GM23338 (cell line): ENCODE measurements at regions not wholly inside any gene's neighbourhood (a gene's known extent, or its start where the extent isn't known, plus 50 kb on each side); places are given as distances from the start of the nearest gene placed in this dataset.

Source experiments
- ATAC-seq: fragments of 200-7000 bp; cut with Tn5 transposase; 3 replicates; pipeline ENCODE4 v1.9.1; 2020
- DNase-seq: peaks from one replicate; pipeline ENCODE4 v3.0.0-alpha.2; 2015; ENCODE audit warnings: low spot score
- H2AFZ ChIP-seq: fragments of 200-600 bp; sonication (generic); 2 replicates; pipeline ENCODE4 v1.8.0; 2016; ENCODE audit warnings: antibody characterized with exemption, mild to moderate bottlenecking, moderate library complexity
- H3F3A ChIP-seq: fragments of 200-600 bp; sonication (generic); replicated peaks from 2 replicates; pipeline ENCODE4 v1.8.0; 2017; ENCODE audit warnings: antibody characterized with exemption, mixed run types, low read depth
- H3K27ac ChIP-seq: fragments of 200-600 bp; sonication (generic); 2 replicates; pipeline ENCODE4 v1.6.1; 2016; ENCODE audit warnings: low read depth
- H3K27me3 ChIP-seq: fragments of 200-600 bp; sonication (generic); 2 replicates; pipeline ENCODE4 v1.8.0; 2016; ENCODE audit warnings: mild to moderate bottlenecking, mixed run types, moderate library complexity; ENCODE audit not compliant: insufficient read depth
- H3K36me3 ChIP-seq: fragments of 200-600 bp; sonication (generic); 2 replicates; pipeline ENCODE4 v1.8.0; 2016; ENCODE audit warnings: mild to moderate bottlenecking; ENCODE audit not compliant: insufficient read depth
- H3K4me1 ChIP-seq: fragments of 200-600 bp; sonication (generic); 2 replicates; pipeline ENCODE4 v1.8.0; 2016; ENCODE audit warnings: mild to moderate bottlenecking, moderate library complexity; ENCODE audit not compliant: insufficient read depth
- H3K4me2 ChIP-seq: fragments of 200-600 bp; sonication (generic); 2 replicates; pipeline ENCODE4 v1.7.1; 2017; ENCODE audit warnings: mixed run types
- H3K4me3 ChIP-seq: fragments of 200-600 bp; sonication (generic); 2 replicates; pipeline ENCODE4 v1.6.1; 2016; ENCODE audit warnings: mixed run types
- H3K79me2 ChIP-seq: fragments of 200-600 bp; sonication (generic); replicated peaks from 2 replicates; pipeline ENCODE4 v1.8.0; 2017; ENCODE audit warnings: mild to moderate bottlenecking; ENCODE audit not compliant: insufficient read depth
- H3K9me2 ChIP-seq: fragments of 200-600 bp; sonication (generic); 2 replicates; pipeline ENCODE4 v1.8.0; 2017; ENCODE audit not compliant: insufficient read depth
- H4K20me1 ChIP-seq: fragments of 200-600 bp; sonication (generic); replicated peaks from 2 replicates; pipeline ENCODE4 v1.8.0; 2017; ENCODE audit warnings: mild to moderate bottlenecking; ENCODE audit not compliant: insufficient read depth
- H3K27ac Mint-ChIP-seq: 2 replicates; pipeline ENCODE4 v1.8.0; 2020; ENCODE audit warnings: inconsistent platforms, mild to moderate bottlenecking, moderate library complexity, mixed read lengths
- H3K27me3 Mint-ChIP-seq: 3 replicates; pipeline ENCODE4 v1.8.0; 2022; ENCODE audit warnings: low read depth, mild to moderate bottlenecking, moderate library complexity, mixed read lengths, inconsistent platforms; ENCODE audit not compliant: insufficient read depth, poor library complexity
- H3K36me3 Mint-ChIP-seq: 3 replicates; pipeline ENCODE4 v1.8.0; 2021; ENCODE audit warnings: low read depth, mild to moderate bottlenecking, inconsistent platforms, moderate library complexity, mixed read lengths
- H3K4me1 Mint-ChIP-seq: 3 replicates; pipeline ENCODE4 v1.8.0; 2020; ENCODE audit warnings: mild to moderate bottlenecking, inconsistent platforms, mixed read lengths
- H3K4me3 Mint-ChIP-seq: 3 replicates; pipeline ENCODE4 v1.8.0; 2021; ENCODE audit warnings: moderate library complexity, mild to moderate bottlenecking, inconsistent platforms, mixed read lengths
- H3K9me3 Mint-ChIP-seq: 3 replicates; pipeline ENCODE4 v1.8.0; 2020; ENCODE audit warnings: moderate library complexity, mild to moderate bottlenecking, inconsistent platforms, mixed read lengths
- CREB1 ChIP-seq: fragments of 250-450 bp; sonication (Bioruptor Pico); IDR thresholded peaks from 2 replicates; pipeline ENCODE4 v1.5.0; 2020; ENCODE audit warnings: low read depth, mild to moderate bottlenecking, moderate library complexity
- EZH2 ChIP-seq: fragments of 200-600 bp; sonication (generic); IDR thresholded peaks from one replicate; pipeline ENCODE4 v1.8.0; 2017; ENCODE audit warnings: antibody characterized with exemption, mild to moderate bottlenecking, low read depth; ENCODE audit not compliant: unreplicated experiment
- EZH2phosphoT487 ChIP-seq: fragments of 200-600 bp; sonication (generic); IDR thresholded peaks from one replicate; pipeline ENCODE4 v1.8.1; 2018; ENCODE audit warnings: antibody characterized with exemption; ENCODE audit not compliant: unreplicated experiment
- JUNB ChIP-seq: IDR thresholded peaks from one replicate; pipeline ENCODE4 v1.6.1; 2016; ENCODE audit warnings: antibody characterized with exemption; ENCODE audit not compliant: unreplicated experiment
- NANOG ChIP-seq: IDR thresholded peaks from 2 replicates; pipeline ENCODE4 v1.6.1; 2016; ENCODE audit warnings: antibody characterized with exemption, borderline replicate concordance
- POLR2AphosphoS5 ChIP-seq: IDR thresholded peaks from 2 replicates; pipeline ENCODE4 v1.6.1; 2016; ENCODE audit warnings: antibody characterized with exemption, low read depth
- STAT1 ChIP-seq: IDR thresholded peaks from one replicate; pipeline ENCODE4 v1.6.1; 2016; ENCODE audit warnings: antibody characterized with exemption; ENCODE audit not compliant: unreplicated experiment
- ZNF114 ChIP-seq: fragments of 250-450 bp; sonication (Bioruptor Pico); IDR thresholded peaks from 2 replicates; pipeline ENCODE4 v1.5.0; 2020; ENCODE audit warnings: mild to moderate bottlenecking, moderate library complexity
- ZNF331 ChIP-seq: fragments of 250-450 bp; sonication (Bioruptor Pico); IDR thresholded peaks from 2 replicates; pipeline ENCODE4 v1.5.0; 2020; ENCODE audit warnings: low read depth, mild to moderate bottlenecking, moderate library complexity
- TF ChIP-seq, protein P1 (sequence below): IDR thresholded peaks from 2 replicates; pipeline ENCODE4 v1.6.1; 2016; ENCODE audit warnings: antibody characterized with exemption
- TF ChIP-seq, protein P2 (sequence below): IDR thresholded peaks from one replicate; pipeline ENCODE4 v1.6.1; 2018; ENCODE audit warnings: antibody characterized with exemption; ENCODE audit not compliant: unreplicated experiment
- TF ChIP-seq, protein P3 (sequence below), 2 experiments: fragments of 200-600 bp in 1 of 2; sonication (generic) in 1 of 2; conservative IDR thresholded peaks; 2 replicates each; pipeline versions ENCODE4 v1.5.1 to v1.6.1; 2016 to 2017; ENCODE audit warnings: antibody characterized with exemption in 2 of 2, low read depth in 2 of 2, mild to moderate bottlenecking in 2 of 2, moderate library complexity in 1 of 2
- TF ChIP-seq, protein P4 (sequence below): fragments of 250-450 bp; sonication (Bioruptor Pico); IDR thresholded peaks from 2 replicates; pipeline ENCODE4 v1.5.0; 2020; ENCODE audit warnings: mild to moderate bottlenecking, moderate library complexity

- no peaks in the 10 kb centered on the region for H3K27me3 Mint-ChIP-seq
- H3K4me1 ChIP-seq, result no peaks in the 10 kb centered on the region
- no peaks in the 10 kb centered on the region for H3F3A ChIP-seq
- H3K4me3 Mint-ChIP-seq, result no peak overlapping the region
- no peak overlapping the region for H3K4me2 ChIP-seq
- DNase-seq (no peak), ATAC-seq (no peak)
- no peaks in the 10 kb centered on the region; the same call in 2 of the 3 replicates for H3K36me3 Mint-ChIP-seq
- no peaks in the 10 kb centered on the region for H3K9me3 Mint-ChIP-seq
- no peaks in the 10 kb centered on the region for H3K4me1 Mint-ChIP-seq
- no peak overlapping the region for H3K27ac ChIP-seq
- H2AFZ ChIP-seq, result no peak overlapping the region
- peaks cover 23% of the 10 kb centered on the region for H3K9me2 ChIP-seq
- no peak overlapping the region for H3K4me3 ChIP-seq
- H3K36me3 ChIP-seq, result no peaks in the 10 kb centered on the region
- no peaks in the 10 kb centered on the region for H4K20me1 ChIP-seq
- TF ChIP-seq JUNB, result no peak
- TF ChIP-seq CREB1 (CRISPR knock-in tag), result no peak
- TF ChIP-seq ZNF114 (CRISPR knock-in tag), result no peak
- no peak for TF ChIP-seq EZH2
- no peak for TF ChIP-seq NANOG
- TF ChIP-seq, protein P1, sequence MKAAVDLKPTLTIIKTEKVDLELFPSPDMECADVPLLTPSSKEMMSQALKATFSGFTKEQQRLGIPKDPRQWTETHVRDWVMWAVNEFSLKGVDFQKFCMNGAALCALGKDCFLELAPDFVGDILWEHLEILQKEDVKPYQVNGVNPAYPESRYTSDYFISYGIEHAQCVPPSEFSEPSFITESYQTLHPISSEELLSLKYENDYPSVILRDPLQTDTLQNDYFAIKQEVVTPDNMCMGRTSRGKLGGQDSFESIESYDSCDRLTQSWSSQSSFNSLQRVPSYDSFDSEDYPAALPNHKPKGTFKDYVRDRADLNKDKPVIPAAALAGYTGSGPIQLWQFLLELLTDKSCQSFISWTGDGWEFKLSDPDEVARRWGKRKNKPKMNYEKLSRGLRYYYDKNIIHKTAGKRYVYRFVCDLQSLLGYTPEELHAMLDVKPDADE, result no peak
- no peak for TF ChIP-seq POLR2AphosphoS5
- TF ChIP-seq ZNF331 (CRISPR knock-in tag), result no peak
- no peak for TF ChIP-seq STAT1
- TF ChIP-seq, protein P2, sequence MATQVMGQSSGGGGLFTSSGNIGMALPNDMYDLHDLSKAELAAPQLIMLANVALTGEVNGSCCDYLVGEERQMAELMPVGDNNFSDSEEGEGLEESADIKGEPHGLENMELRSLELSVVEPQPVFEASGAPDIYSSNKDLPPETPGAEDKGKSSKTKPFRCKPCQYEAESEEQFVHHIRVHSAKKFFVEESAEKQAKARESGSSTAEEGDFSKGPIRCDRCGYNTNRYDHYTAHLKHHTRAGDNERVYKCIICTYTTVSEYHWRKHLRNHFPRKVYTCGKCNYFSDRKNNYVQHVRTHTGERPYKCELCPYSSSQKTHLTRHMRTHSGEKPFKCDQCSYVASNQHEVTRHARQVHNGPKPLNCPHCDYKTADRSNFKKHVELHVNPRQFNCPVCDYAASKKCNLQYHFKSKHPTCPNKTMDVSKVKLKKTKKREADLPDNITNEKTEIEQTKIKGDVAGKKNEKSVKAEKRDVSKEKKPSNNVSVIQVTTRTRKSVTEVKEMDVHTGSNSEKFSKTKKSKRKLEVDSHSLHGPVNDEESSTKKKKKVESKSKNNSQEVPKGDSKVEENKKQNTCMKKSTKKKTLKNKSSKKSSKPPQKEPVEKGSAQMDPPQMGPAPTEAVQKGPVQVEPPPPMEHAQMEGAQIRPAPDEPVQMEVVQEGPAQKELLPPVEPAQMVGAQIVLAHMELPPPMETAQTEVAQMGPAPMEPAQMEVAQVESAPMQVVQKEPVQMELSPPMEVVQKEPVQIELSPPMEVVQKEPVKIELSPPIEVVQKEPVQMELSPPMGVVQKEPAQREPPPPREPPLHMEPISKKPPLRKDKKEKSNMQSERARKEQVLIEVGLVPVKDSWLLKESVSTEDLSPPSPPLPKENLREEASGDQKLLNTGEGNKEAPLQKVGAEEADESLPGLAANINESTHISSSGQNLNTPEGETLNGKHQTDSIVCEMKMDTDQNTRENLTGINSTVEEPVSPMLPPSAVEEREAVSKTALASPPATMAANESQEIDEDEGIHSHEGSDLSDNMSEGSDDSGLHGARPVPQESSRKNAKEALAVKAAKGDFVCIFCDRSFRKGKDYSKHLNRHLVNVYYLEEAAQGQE, result no peak
- TF ChIP-seq, protein P3, sequence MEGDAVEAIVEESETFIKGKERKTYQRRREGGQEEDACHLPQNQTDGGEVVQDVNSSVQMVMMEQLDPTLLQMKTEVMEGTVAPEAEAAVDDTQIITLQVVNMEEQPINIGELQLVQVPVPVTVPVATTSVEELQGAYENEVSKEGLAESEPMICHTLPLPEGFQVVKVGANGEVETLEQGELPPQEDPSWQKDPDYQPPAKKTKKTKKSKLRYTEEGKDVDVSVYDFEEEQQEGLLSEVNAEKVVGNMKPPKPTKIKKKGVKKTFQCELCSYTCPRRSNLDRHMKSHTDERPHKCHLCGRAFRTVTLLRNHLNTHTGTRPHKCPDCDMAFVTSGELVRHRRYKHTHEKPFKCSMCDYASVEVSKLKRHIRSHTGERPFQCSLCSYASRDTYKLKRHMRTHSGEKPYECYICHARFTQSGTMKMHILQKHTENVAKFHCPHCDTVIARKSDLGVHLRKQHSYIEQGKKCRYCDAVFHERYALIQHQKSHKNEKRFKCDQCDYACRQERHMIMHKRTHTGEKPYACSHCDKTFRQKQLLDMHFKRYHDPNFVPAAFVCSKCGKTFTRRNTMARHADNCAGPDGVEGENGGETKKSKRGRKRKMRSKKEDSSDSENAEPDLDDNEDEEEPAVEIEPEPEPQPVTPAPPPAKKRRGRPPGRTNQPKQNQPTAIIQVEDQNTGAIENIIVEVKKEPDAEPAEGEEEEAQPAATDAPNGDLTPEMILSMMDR (conservative IDR thresholded peaks at IDR 0.05; ENCODE audit: low read depth in 2 of 2), result no peak
- TF ChIP-seq EZH2phosphoT487, result no peak
- TF ChIP-seq, protein P4, sequence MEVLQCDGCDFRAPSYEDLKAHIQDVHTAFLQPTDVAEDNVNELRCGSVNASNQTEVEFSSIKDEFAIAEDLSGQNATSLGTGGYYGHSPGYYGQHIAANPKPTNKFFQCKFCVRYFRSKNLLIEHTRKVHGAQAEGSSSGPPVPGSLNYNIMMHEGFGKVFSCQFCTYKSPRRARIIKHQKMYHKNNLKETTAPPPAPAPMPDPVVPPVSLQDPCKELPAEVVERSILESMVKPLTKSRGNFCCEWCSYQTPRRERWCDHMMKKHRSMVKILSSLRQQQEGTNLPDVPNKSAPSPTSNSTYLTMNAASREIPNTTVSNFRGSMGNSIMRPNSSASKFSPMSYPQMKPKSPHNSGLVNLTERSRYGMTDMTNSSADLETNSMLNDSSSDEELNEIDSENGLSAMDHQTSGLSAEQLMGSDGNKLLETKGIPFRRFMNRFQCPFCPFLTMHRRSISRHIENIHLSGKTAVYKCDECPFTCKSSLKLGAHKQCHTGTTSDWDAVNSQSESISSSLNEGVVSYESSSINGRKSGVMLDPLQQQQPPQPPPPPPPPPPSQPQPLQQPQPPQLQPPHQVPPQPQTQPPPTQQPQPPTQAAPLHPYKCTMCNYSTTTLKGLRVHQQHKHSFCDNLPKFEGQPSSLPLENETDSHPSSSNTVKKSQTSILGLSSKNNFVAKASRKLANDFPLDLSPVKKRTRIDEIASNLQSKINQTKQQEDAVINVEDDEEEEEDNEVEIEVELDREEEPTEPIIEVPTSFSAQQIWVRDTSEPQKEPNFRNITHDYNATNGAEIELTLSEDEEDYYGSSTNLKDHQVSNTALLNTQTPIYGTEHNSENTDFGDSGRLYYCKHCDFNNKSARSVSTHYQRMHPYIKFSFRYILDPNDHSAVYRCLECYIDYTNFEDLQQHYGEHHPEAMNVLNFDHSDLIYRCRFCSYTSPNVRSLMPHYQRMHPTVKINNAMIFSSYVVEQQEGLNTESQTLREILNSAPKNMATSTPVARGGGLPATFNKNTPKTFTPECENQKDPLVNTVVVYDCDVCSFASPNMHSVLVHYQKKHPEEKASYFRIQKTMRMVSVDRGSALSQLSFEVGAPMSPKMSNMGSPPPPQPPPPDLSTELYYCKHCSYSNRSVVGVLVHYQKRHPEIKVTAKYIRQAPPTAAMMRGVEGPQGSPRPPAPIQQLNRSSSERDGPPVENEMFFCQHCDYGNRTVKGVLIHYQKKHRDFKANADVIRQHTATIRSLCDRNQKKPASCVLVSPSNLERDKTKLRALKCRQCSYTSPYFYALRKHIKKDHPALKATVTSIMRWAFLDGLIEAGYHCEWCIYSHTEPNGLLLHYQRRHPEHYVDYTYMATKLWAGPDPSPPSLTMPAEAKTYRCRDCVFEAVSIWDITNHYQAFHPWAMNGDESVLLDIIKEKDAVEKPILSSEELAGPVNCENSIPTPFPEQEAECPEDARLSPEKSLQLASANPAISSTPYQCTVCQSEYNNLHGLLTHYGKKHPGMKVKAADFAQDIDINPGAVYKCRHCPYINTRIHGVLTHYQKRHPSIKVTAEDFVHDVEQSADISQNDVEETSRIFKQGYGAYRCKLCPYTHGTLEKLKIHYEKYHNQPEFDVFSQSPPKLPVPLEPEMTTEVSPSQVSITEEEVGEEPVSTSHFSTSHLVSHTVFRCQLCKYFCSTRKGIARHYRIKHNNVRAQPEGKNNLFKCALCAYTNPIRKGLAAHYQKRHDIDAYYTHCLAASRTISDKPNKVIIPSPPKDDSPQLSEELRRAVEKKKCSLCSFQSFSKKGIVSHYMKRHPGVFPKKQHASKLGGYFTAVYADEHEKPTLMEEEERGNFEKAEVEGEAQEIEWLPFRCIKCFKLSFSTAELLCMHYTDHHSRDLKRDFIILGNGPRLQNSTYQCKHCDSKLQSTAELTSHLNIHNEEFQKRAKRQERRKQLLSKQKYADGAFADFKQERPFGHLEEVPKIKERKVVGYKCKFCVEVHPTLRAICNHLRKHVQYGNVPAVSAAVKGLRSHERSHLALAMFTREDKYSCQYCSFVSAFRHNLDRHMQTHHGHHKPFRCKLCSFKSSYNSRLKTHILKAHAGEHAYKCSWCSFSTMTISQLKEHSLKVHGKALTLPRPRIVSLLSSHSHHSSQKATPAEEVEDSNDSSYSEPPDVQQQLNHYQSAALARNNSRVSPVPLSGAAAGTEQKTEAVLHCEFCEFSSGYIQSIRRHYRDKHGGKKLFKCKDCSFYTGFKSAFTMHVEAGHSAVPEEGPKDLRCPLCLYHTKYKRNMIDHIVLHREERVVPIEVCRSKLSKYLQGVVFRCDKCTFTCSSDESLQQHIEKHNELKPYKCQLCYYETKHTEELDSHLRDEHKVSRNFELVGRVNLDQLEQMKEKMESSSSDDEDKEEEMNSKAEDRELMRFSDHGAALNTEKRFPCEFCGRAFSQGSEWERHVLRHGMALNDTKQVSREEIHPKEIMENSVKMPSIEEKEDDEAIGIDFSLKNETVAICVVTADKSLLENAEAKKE, result no peak
- no peak overlapping the region for H3K27ac Mint-ChIP-seq
- no peaks in the 10 kb centered on the region for H3K79me2 ChIP-seq
- no peaks in the 10 kb centered on the region for H3K27me3 ChIP-seq
Observed at GRCh38 chr9:78940121-78940855, 631.5 kb upstream of the TLE4 start.
